ENCODE measurements at regions not wholly inside any gene's neighbourhood (a gene's known extent, or its start where the extent isn't known, plus 50 kb on each side); places are given as distances from the start of the nearest gene placed in this dataset.

DNA sequence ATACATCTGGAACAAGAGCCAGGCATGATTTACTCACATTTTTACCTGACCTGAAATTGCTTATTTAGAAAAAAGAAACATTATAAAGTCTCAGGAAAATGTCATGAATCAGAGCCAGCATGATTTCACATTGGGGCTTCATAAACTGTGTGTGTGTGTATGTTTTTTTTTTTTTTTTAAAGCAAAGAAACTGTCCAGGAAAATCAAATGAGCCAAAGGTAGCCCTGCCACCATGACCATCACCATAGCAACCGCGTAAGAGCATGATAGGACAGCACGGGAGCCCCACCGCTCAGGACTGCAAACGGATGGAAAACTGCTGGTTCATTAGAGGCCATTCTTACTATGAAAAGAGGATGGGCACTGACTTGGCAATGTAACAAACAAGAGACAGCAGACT lies 139.2 kb downstream of the NTMT2 start:
- TF ChIP-seq, protein P1, sequence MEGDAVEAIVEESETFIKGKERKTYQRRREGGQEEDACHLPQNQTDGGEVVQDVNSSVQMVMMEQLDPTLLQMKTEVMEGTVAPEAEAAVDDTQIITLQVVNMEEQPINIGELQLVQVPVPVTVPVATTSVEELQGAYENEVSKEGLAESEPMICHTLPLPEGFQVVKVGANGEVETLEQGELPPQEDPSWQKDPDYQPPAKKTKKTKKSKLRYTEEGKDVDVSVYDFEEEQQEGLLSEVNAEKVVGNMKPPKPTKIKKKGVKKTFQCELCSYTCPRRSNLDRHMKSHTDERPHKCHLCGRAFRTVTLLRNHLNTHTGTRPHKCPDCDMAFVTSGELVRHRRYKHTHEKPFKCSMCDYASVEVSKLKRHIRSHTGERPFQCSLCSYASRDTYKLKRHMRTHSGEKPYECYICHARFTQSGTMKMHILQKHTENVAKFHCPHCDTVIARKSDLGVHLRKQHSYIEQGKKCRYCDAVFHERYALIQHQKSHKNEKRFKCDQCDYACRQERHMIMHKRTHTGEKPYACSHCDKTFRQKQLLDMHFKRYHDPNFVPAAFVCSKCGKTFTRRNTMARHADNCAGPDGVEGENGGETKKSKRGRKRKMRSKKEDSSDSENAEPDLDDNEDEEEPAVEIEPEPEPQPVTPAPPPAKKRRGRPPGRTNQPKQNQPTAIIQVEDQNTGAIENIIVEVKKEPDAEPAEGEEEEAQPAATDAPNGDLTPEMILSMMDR (IDR thresholded peaks at IDR 0.05): no peak
- no peak for TF ChIP-seq POLR2A (IDR thresholded peaks at IDR 0.05)
